Suppressor macrophage treated with lipopolysaccharide for 1 hour (primary cell): ENCODE measurements at regions not wholly inside any gene's neighbourhood (a gene's known extent, or its start where the extent isn't known, plus 50 kb on each side); places are given as distances from the start of the nearest gene placed in this dataset.

ENCODE experiments used
- DNase-seq, 3 donors: peaks; one replicate each; pipeline ENCODE4 v3.0.0-alpha.2; 2020 to 2022

DNA sequence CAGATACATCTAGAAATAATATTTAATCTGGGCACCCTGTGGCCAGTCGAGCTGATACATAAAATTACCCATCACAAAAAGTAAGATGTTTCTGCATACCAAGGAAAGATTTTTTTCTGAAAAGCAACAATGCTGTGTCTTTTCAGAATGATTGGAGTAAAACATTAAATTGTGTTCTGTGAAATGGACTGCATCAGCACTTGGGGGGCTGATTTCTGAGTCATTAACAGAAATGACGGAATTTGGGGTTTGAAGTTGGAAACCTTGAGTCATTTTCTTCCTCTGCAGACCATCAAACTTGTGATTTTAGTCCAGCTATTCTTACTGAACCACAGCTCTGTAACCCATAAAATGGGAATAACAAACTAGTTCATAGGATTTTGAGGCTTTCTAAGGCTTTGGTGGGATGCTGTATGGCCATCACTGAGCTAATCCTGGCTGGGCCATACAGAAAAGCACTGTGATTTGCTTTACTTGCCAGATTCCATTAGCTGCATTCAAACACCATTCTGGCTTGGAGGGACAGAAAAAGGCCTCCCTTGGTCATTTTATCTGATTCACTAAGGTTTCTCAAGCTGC, 739.4 kb upstream of the IGFBP3 start:
- DNase-seq, result no peak

DNA sequence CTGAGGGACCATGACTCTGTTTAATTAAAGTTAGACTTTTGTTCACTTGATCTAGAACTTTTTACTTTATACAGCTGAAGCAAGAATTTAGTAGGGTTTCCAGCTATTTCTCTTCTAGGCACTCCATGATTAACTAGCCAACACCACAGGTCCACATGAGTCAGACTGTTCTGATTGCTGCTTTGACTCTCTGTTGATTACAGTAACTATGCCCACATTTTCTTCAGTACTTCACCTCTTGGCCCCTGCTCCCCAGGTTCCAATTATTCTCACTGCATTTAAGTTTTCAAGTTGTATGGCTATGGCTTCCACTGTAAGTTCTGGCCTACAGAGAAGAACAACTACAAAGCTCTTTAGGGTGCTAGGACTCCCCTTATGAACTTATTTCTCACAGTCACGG, 737.2 kb upstream of the IGFBP3 start:
- DNase-seq, result no peak

DNA sequence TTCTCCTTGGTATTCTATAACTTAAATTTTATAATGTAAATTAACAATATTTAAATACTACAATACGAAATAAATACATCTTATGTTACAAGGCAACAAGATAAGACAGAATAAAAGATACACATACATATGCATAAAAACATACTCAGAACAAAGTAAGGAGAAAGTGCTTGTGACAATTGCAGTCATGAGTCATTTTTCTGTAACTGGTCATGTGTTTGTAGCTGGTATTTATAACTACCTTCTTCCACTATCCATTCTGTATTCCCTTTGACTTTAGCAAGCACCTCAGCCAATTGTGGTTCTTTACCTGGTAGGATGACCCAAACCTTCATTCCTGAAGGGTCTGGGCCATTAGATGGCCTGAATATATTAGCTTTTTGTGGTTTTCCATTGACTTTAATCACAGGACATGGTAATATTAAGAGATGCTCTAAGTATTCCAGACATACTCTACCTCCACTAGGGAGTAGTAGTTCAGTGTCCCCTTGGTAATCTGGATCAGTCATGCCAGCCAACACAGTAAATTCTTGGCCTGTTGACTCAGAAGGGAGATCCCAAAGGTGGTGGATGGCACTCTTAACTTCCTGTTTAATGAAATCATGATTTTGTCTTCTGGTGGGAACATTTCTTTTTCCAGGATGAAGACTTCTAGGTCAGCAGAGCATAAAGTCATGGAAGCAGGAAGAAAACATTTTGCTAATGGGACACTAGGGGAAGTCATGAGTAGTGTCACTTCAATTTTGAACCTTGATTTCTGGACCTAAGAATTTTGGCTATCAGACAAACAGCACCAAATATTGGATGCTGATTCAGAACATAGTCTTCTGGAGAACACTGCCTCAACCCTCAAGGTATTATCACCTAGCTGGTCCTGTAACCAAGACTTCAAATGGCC, 733.7 kb upstream of the IGFBP3 start:
- DNase-seq, result no peak

DNA sequence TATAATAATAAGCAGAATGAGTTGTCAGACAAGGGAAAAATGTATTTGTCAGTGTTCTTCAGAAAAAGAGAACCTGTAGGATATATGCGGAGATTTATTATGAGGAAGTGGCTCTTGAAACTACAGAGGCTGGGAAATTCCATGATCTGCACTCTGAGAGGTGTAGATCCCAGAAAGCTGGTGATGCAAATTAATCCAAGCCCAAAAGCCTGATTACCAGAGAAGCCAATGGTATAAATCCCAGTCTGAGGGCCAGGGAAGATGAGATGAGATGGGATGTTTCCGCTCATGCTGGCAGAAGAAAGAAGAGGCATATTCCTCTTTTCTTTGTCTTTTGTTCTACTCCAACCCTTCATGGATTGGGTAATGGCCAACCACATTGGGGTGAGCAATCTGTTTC, 732.8 kb upstream of the IGFBP3 start:
- peak in 1 of 3 donors; percentile 4 for DNase-seq

DNA sequence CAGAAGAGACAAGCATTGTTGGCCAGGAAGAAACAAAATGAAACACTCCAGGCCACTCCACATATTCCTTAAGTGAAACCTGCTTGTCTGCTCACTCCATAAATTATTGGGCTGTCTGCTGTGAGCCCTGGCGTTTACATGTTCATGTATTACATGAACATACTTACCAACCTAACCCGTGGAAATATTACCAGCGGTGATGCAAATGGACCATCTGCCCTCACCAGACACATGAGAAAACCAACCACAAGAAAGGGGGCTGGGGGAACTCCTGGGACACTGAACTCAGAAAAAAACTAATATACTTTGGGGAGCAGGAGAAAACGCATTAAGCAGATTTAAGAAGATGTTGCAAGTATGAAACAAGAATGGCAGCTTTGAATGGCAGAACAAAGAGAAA, 731.2 kb upstream of the IGFBP3 start:
- DNase-seq, result no peak

DNA sequence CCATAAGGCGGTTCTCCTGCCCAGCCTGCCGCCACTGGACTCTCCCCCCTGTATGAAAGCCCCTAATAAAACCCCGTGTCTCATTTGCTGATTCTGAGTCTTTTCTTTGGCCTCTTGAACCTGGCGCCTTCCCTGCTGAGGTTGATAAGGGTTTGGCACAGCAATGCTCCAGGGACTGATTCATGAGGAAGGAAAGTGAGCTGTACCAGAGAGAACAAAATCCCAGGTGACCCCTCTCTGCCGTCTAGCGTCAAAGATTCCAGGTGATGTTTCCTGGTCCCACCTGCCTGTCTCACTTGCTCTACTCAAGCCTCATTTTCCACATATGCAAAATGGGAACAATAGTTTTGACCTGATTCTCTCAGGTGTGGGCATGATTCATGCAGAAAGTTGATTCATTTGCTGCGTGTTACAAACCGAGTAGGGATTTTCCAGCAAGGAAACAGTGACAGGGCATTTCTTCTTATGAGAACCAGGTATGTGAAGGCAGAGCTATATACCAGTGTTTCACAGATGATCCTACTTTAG, 730.6 kb upstream of the IGFBP3 start:
- DNase-seq, result no peak

DNA sequence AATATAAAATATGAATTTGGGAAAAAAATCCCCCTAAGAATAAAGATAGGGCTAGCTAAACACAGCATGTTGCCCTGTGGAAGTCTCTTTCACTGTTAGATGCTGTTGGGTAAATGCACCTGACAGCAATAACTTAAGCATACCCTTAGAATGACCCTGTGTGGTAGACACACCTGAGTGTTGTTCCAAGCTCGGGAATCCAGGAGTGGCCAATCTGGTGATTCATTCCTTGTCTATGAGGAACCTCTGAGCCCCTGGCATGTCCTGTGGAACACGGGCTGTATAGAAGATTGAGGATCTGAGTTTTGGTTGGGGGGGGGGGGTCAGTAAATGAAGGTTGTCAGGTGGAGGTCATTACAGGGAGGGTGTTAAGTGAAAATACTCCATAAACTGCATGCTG, 730.0 kb upstream of the IGFBP3 start:
- no peak for DNase-seq

DNA sequence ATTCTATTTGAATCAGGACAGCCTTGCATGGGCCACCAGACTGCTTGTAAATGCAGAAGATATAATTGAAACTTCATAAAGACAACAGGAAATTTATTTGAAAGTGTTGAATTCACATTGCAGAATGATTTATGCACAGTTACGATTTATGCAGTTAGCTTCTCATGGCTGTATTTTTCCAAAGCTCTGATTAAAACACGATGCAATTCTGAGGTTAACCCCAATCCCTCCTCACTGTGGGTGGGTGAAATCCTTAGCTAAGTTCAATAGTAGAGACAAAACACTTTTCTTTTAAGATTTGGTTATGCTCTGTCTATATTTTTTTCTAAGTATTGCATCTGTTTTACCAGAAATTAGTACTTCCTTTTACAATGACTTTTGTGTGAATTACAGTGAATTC, 728.8 kb upstream of the IGFBP3 start:
- DNase-seq, result no peak

DNA sequence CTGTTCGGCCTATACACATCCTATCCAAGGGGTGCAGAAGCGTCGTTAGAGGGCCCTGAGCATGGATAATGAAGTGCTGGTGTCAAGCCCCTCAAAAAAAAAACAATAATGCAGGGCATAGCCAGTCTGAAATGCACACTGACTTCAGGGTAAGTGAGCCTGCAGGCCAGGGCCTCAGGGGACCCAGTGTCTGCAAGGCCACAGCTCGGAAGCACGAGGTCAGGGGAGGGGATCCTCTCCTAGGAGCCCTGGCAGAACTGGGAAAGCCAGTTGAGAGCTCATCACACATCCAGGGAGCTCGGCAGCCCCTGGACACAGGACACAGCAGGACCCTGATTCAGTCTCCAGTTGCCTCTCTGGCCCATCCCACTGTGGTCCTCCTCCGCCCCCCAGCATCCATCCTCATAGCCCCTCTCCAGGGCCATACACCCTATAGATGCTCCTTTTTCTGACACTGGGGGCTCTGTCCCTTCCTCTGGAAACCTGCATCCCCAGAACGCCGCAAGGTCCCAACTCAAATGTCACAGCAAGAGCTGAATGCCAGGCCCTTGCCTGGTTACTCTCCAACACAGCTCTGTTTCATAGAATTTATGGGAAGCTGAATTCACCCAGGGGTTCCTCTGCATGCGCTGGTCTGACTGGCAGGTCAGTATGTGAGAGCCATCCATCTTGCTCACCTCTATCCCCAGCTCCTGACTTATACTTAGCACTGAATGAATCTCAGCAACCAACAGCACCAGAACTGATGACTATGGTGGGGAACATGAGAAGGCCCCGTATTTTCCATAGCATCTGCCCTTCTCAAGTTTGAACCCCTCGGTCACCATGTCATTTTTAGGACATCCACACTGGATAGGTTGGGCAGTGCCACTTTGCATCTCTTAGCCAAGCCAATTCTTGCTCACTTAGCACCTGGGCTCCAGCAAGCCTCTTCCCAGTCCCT, 717.0 kb upstream of the IGFBP3 start:
- DNase-seq, result no peak

DNA sequence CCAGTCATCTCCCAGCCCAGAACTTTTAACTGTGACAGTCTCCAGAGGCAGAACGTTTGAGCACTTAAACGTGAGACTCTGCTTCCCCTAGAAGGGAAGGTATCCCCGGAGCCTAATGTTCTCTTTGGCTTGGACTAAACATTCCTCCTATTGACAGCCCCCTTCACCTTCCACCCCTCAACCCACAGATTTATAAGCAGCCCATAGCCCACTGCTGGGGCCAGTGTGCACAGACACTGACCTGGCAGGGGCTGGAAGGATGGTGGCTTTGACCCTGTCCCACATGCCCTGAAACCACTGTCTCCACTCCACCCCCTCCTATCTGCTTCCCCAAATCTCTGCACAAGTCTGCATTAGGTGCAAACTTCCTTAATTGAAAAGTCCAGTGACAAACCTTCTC, 715.0 kb upstream of the IGFBP3 start:
- DNase-seq, result no peak

DNA sequence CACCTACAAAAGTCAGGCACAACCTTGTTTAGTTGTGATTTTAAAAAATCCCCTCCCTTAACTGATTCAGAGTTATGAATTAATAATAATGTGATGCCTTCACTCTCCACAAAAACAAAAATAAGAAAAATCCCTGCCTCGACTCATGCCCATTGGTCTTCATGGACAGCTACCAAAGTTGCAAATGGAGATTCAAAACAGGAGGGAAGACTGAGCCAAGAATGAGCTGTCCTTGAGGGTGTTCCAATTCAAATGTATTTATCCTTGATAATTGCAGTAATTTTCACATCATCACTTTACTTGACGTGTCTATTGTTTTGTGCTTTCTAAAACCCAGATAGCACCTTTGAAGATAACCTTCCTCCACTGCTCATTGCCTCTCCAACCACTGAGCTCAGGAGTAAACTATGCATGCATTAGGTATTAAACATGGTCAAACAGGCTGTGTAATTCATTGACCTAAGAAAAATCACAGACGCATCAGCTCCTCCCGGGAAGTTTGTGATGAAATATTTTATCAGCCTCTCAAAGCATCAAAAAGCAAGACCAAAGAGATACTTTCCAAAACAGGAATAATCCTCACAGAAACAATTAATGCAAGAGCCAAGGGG, 712.7 kb upstream of the IGFBP3 start:
- no peak for DNase-seq

DNA sequence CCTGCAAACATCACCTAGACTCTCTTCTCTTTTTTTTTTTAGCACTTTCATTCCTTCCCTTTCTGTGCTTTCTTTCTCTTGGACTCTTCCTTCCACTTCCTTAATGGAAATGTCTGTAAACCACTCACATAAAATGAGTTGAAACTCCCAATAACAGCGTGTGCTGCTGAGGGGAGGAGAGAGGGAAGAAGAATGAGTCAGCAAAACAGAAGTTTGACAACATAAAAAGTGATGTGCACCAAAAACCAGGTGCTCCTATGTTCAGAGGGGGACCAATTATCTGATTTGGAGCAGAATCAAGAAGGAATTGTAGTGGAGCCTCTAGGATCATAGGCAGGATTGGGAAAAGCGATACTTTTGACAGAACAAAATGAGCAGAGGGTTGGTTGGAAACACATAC, 712.1 kb upstream of the IGFBP3 start:
- no peak for DNase-seq

DNA sequence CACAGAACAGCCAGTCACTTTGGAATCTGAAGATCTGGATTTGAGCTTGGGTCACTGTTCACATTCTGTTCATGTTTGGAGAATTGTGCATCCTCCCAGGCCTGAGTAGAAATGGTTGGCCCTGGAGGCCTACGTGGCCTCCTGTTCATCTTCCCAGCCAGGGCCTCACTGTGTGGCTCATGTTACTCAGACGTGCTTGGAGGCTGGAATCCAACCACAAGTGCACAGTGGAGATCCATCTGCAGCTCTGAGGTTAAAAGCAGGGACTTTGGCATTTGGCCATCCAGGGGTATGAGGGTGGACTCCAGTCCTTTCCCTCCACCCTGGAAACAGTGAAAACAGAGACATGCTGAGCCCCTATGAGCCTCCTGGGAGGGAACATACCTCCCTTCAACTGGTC, 709.0 kb upstream of the IGFBP3 start:
- DNase-seq, result no peak

DNA sequence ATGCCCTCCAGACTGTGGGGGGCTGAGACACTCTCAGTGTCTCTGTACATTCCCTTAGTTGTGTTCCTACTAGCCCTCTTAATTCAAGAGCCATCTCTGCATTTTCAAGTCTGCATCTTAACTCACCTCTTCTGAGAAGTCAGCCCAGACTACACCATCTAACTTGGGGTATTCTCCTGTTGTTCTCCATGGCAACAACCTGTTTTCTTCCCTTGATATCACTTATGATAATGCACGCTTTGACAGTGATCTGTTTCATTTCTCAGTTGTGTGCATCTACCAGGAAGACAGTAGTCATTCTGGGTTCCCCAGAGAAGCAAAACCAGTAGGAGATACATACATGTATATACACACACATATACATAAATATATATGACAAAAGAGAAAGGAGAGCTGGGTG, 707.3 kb upstream of the IGFBP3 start:
- no peak for DNase-seq

DNA sequence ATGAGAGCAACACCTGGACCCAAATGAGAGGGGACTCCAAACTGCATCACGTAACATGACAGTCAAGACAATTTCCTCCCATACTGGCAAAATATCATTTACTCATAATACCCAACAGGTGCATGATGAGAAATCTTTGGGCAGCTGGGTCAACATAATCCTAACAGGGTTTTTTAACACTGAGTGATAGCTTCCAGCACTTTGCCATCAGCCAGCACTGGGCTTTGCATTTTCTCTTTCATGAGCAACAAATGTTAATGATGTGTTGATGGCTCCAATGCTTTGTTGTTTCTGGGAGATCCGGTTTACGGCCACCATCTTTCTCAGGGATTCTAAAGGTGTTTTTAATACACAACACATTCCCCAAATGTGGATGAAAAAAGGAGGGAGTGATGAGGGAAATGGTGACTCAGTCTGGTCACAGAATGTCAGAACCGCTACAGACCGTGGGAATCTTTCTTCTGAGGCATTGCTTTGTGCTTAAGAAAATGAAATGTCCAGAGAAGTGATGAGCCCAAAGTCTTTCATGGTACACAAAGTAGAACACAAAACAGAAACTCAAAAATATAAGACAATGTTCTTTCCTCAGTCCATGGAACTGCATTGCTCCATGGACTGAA, 705.7 kb upstream of the IGFBP3 start:
- DNase-seq, result no peak

DNA sequence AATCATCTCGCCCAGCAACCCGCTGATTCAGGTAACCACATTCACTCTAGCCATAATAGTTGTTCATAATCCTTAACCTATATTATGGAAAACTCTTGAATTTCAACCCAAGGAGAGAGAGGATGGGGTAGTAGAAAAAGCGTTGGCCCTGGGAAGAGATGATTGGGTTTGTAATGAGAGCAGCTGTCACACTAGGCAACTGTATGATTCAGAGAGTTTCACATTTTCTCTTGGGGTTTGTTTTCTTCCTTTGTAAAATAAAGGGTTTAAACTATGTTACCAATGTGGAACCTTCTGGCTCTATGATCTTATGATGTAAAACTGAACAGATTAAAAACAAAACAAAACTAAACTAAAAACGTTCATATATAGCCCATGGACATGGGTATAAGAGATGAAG, 705.2 kb upstream of the IGFBP3 start:
- no peak for DNase-seq

DNA sequence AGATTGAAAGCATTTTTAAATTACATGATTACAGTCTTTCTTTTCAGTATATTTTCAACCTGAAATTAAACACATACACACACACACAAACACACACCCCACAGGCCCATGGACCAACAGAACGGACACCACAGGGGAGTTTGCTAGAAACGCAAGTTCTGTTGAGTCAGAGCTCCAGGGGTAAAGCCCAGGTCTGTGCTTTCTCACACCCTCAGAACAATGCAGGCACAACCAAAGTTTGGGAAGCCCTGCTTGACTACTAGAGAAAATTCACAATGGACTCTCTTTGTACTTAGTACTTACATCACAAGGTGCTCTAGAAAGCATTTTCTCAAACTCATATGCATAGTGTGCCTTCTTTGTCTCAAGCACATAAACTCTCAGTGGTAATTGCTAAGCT, 704.0 kb upstream of the IGFBP3 start:
- DNase-seq, result no peak

DNA sequence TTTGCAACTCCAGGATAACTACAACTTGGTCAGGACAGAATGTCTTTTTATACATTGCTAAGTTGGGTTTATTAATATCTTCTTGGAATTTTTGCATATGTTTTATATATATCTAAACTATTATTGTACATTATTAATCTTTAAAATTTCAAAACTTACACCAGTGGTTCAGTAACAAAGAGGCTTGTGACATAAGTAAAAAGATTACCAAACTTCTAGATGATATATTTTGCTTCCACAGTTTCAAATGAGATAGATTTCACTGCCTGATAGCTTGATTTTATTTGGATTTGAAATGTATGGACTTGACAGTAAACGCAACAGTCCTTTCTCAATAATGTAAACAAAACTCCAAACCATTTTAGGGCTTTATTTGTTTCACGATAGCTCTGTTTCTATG, 701.2 kb upstream of the IGFBP3 start:
- DNase-seq, result no peak

DNA sequence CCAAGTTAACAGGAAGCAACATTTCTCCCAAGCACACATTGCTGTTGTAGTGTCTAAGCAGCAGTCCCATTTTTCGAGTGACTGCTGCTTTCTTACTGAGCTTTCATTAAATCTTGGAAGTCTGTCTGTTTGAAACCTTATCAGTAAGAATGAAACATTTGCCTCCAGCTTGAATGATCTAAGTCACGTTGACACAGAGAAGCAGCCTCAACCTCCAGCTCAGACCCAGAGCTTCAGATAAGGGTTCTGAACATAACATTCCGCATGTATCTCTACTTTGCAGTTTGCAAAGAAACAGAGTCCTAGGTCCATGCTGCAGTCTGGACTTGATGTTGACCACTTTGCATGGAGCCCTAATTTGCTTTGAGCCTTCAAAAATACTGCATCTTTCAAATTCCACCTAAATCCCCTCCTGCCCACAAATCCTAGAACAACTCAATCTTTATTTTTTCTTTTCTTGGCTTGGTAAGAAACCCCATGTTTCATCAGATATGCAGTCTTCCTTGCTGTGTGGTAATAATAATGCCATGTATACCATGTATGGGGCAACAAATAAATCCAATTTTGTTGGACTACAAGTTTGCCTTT, 698.7 kb upstream of the IGFBP3 start:
- DNase-seq, result no peak

DNA sequence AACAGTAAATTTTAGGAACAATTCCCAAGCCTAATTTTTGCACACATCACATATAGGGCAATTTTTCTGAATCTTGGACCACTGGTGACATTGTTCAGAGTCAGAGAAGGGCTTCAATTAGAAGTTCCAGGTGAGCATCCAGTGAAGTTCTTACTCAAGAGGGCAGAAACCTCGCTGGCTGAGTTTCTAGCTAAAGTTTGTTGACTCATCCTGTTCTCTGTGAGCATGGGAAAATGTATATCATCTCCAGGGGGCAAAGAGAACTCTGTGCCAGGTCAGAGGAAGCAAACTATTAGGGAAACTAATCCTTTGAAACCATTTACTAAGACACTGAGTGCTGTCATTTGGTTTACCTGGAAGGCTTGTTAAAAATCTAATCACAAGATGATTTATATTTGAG, 695.6 kb upstream of the IGFBP3 start:
- no peak for DNase-seq

DNA sequence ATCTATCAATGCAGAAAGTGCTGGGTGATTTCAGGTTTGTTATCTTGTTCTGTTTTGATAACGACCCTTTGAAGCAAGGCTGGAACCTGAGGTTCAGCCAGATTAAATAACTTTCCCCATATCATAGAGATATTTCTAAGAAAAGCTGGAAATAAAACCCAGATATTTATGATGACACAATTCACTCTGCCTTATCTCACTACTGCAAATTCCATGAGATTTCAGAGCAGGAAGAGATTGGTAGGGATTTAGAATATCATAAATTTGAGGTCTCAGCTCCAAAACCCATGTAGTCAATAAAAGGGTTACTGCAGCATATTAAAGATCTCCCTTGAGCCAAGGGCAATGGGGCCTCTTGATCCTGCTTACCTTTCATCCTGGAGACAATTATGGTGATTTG, 692.5 kb upstream of the IGFBP3 start:
- no peak for DNase-seq

DNA sequence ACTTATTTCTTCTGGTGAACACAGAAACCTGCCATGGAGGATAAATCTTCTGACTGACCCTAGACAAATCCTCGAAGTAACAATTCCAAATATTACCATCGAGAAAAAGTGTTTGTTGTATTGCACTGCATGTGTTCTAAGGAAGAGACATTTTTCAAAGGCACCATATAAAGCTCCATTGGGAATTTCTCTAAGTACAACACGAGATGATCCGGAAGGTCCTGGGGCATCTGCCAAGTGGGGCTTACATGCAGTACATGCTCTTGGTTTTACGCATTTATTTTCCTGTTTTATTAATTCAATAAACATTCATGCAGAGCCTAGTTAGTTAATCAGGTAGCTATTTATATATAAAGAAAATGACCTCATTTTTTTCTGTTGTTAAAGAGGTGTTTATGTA, 692.0 kb upstream of the IGFBP3 start:
- no peak for DNase-seq
